ENCODE measurements at regions not wholly inside any gene's neighbourhood (a gene's known extent, or its start where the extent isn't known, plus 50 kb on each side); places are given as distances from the start of the nearest gene placed in this dataset.
"Not testable (repeated sequence)": the region's sequence is repeated elsewhere in the genome, so short reads cannot be mapped to it uniquely, and the experiment has no call there.

DNA sequence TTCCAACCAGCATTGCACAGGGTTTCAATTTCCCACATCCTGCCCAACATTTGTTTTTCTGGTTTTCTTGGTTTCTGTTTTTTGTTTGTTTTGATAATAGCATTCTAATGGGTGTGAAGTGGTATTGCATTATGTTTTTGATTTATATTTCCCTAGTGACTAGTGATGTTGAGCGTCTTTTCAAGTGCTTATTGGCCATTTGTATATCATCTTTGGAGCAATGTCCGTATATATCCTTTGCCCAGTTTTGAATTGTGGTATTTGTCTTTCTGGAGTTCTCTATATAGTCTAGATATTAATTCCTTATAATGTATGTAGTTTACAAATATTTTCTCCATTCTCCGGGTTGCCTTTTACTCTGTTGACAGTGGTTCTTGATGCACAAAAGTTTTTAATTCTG, 2168.1 kb upstream of the DEFB115 start:
- TF ChIP-seq, protein P1, sequence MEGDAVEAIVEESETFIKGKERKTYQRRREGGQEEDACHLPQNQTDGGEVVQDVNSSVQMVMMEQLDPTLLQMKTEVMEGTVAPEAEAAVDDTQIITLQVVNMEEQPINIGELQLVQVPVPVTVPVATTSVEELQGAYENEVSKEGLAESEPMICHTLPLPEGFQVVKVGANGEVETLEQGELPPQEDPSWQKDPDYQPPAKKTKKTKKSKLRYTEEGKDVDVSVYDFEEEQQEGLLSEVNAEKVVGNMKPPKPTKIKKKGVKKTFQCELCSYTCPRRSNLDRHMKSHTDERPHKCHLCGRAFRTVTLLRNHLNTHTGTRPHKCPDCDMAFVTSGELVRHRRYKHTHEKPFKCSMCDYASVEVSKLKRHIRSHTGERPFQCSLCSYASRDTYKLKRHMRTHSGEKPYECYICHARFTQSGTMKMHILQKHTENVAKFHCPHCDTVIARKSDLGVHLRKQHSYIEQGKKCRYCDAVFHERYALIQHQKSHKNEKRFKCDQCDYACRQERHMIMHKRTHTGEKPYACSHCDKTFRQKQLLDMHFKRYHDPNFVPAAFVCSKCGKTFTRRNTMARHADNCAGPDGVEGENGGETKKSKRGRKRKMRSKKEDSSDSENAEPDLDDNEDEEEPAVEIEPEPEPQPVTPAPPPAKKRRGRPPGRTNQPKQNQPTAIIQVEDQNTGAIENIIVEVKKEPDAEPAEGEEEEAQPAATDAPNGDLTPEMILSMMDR (IDR thresholded peaks at IDR 0.05): not testable (repeated sequence)
- not testable (repeated sequence) for TF ChIP-seq POLR2A (IDR thresholded peaks at IDR 0.05)

All from thyroid gland (tissue), 4 donors.